ENCODE measurements at regions not wholly inside any gene's neighbourhood (a gene's known extent, or its start where the extent isn't known, plus 50 kb on each side); places are given as distances from the start of the nearest gene placed in this dataset.

- no peak overlapping the region for H3K4me2 ChIP-seq
- no peak overlapping the region for H3K27ac ChIP-seq
- DNase-seq: no peak
- TF ChIP-seq, protein P1, sequence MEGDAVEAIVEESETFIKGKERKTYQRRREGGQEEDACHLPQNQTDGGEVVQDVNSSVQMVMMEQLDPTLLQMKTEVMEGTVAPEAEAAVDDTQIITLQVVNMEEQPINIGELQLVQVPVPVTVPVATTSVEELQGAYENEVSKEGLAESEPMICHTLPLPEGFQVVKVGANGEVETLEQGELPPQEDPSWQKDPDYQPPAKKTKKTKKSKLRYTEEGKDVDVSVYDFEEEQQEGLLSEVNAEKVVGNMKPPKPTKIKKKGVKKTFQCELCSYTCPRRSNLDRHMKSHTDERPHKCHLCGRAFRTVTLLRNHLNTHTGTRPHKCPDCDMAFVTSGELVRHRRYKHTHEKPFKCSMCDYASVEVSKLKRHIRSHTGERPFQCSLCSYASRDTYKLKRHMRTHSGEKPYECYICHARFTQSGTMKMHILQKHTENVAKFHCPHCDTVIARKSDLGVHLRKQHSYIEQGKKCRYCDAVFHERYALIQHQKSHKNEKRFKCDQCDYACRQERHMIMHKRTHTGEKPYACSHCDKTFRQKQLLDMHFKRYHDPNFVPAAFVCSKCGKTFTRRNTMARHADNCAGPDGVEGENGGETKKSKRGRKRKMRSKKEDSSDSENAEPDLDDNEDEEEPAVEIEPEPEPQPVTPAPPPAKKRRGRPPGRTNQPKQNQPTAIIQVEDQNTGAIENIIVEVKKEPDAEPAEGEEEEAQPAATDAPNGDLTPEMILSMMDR (conservative IDR thresholded peaks at IDR 0.05): no peak
- TF ChIP-seq EZH2 (IDR thresholded peaks at IDR 0.05; ENCODE audit: low read depth): no peak
- no peaks in the 10 kb centered on the region for H3K9me2 ChIP-seq (ENCODE audit: insufficient read depth)
- no peak overlapping the region for H3K4me3 ChIP-seq
- H4K20me1 ChIP-seq (ENCODE audit: insufficient read depth): no peaks in the 10 kb centered on the region
- no peaks in the 10 kb centered on the region for H3F3A ChIP-seq (ENCODE audit: insufficient read depth, low read depth)
- BruUV-seq (replicated peaks): no TSS peak
- H3K9me3 ChIP-seq (ENCODE audit: insufficient read depth, low read depth): no peaks in the 10 kb centered on the region
- CTCF ChIA-PET: no interaction called here
- POLR2A ChIA-PET (ENCODE audit: unreplicated experiment): no interaction called here
- no peak overlapping the region for H2AFZ ChIP-seq
- intact Hi-C loops (cut with micrococcal nuclease; ENCODE audit: unreplicated experiment): no loop called here
- H3K4me1 ChIP-seq (replicated peaks; ENCODE audit: insufficient read depth): no peaks in the 10 kb centered on the region
- H3K79me2 ChIP-seq (ENCODE audit: low read depth): no peaks in the 10 kb centered on the region
- H3K36me3 ChIP-seq (ENCODE audit: low read depth): no peaks in the 10 kb centered on the region
- no peaks in the 10 kb centered on the region for H3K27me3 ChIP-seq (ENCODE audit: insufficient read depth, low read depth)
Measured at GRCh38 chr5:23269981-23270380, 237.4 kb upstream of the PRDM9 start.

- no peaks in the 10 kb centered on the region for H3K4me1 ChIP-seq (replicated peaks; ENCODE audit: insufficient read depth)
- no peaks in the 10 kb centered on the region for H4K20me1 ChIP-seq (ENCODE audit: insufficient read depth)
- no peaks in the 10 kb centered on the region for H3K9me3 ChIP-seq (ENCODE audit: insufficient read depth, low read depth)
- no peaks in the 10 kb centered on the region for H3K9me2 ChIP-seq (ENCODE audit: insufficient read depth)
- no peak overlapping the region for H2AFZ ChIP-seq
- H3K27ac ChIP-seq: no peak overlapping the region
- H3K79me2 ChIP-seq (ENCODE audit: low read depth): no peaks in the 10 kb centered on the region
- CTCF ChIA-PET: no interaction called here
- H3K36me3 ChIP-seq (ENCODE audit: low read depth): no peaks in the 10 kb centered on the region
- TF ChIP-seq EZH2 (IDR thresholded peaks at IDR 0.05; ENCODE audit: low read depth): no peak
- TF ChIP-seq, protein P1 (conservative IDR thresholded peaks at IDR 0.05): no peak
- BruUV-seq (replicated peaks): no TSS peak
- no peaks in the 10 kb centered on the region for H3F3A ChIP-seq (ENCODE audit: insufficient read depth, low read depth)
- intact Hi-C loops (cut with micrococcal nuclease; ENCODE audit: unreplicated experiment): no loop called here
- H3K4me2 ChIP-seq: no peak overlapping the region
- no peak for DNase-seq
- no peak overlapping the region for H3K4me3 ChIP-seq
- POLR2A ChIA-PET (ENCODE audit: unreplicated experiment): no interaction called here
- no peaks in the 10 kb centered on the region for H3K27me3 ChIP-seq (ENCODE audit: insufficient read depth, low read depth)
Measured at GRCh38 chr5:23268136-23268535, 239.3 kb upstream of the PRDM9 start.

DNA sequence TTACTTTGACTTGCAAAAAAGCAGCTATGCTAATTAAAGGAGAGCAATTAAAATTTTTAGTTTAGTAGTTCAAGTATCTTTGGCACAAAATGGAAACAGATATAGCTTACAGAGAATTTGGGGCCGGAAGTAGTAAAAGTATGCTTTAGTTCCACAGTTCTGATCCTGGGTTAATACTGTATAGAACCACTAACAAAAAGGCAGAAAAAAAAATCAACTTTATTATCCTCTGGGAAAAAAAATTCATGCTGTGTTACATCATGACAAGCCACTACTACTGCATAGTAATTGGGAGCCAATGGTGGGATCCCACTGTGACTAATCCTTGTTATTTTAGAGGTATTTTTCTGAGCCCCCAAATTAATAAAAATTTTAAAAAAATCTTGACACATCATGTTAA lies 246.8 kb upstream of the PRDM9 start:
- Histone ChIP-seq H3K9me3 (ENCODE audit: insufficient read depth, low read depth) (no peaks in the 10 kb centered on the region), H3K36me3 (ENCODE audit: low read depth) (no peaks in the 10 kb centered on the region), H4K20me1 (ENCODE audit: insufficient read depth) (no peaks in the 10 kb centered on the region), H3K27me3 (ENCODE audit: insufficient read depth, low read depth) (no peaks in the 10 kb centered on the region), H3K4me3 (no peak overlapping the region), H3K79me2 (ENCODE audit: low read depth) (no peaks in the 10 kb centered on the region), H3K27ac (no peak overlapping the region), H2AFZ (no peak overlapping the region), H3K9me2 (ENCODE audit: insufficient read depth) (no peaks in the 10 kb centered on the region), H3F3A (ENCODE audit: insufficient read depth, low read depth) (no peaks in the 10 kb centered on the region), H3K4me1 (replicated peaks; ENCODE audit: insufficient read depth) (no peaks in the 10 kb centered on the region), H3K4me2 (no peak overlapping the region)
- DNase-seq: no peak
- ChIA-PET POLR2A (ENCODE audit: unreplicated experiment) (no interaction called here), CTCF (no interaction called here)
- intact Hi-C loops (cut with micrococcal nuclease; ENCODE audit: unreplicated experiment): no loop called here
- BruUV-seq (replicated peaks): no TSS peak
- no peak for TF ChIP-seq EZH2 (IDR thresholded peaks at IDR 0.05; ENCODE audit: low read depth)
- TF ChIP-seq, protein P1 (conservative IDR thresholded peaks at IDR 0.05): no peak

Measured in PC-9 (cell line).